ENCODE measurements at regions not wholly inside any gene's neighbourhood (a gene's known extent, or its start where the extent isn't known, plus 50 kb on each side); places are given as distances from the start of the nearest gene placed in this dataset.
"Not testable (repeated sequence)": the region's sequence is repeated elsewhere in the genome, so short reads cannot be mapped to it uniquely, and the experiment has no call there.

GRCh38 chr3:181920409-181920808, 208.7 kb downstream of the SOX2 start:
- no peak for DNase-seq (ENCODE audit: low read depth in 2 of 2)

GRCh38 chr3:181921220-181921619, 209.5 kb downstream of the SOX2 start:
- no peak for DNase-seq (ENCODE audit: low read depth in 2 of 2)

DNA sequence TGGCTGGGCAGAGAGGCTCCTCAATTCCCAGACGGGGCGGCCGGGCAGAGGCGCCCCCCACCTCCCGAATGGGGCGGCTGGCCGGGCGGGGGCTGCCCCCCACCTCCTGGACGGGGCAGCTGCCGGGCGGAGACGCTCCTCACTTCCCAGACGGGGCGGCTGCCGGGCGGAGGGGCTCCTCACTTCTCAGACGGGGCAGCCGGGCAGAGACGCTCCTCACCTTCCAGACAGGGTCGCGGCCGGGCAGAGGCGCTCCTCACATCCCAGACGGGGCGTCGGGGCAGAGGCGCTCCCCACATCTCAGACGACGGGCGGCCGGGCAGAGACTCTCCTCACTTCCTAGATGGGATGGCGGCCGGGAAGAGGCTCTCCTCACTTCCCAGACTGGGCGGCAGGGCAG, 214.1 kb downstream of the SOX2 start:
- DNase-seq (ENCODE audit: low read depth in 2 of 2): not testable (repeated sequence)

- no peak for DNase-seq (ENCODE audit: low read depth in 2 of 2)
Observed at GRCh38 chr3:181929501-181929900, 217.8 kb downstream of the SOX2 start.

DNA sequence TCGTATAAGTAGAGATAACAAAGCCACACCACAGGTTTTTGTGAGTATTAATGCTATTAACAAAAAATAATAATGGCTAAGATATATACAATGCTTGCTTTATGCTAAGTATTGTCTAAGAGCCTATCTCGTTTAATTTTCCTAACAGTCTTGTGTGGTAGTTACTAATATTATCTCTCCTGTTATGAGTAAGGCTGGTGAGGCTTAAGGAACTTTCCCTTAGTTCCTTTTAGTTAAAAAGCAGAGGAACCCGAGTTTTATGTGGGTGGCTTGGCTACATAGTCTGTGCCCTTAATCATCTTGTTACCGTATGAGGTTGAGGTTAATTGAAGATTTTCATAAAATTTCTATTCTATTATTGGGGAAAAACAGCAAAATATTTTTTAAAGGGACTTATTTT, 218.4 kb downstream of the SOX2 start:
- no peak for DNase-seq (ENCODE audit: low read depth in 2 of 2)

- no peak for DNase-seq (ENCODE audit: low read depth in 2 of 2)
Observed at GRCh38 chr3:181932039-181932438, 220.3 kb downstream of the SOX2 start.

- no peak for DNase-seq (ENCODE audit: low read depth in 2 of 2)
Observed at GRCh38 chr3:181933052-181933618, 221.4 kb downstream of the SOX2 start.

- DNase-seq (ENCODE audit: low read depth in 2 of 2): no peak
Observed at GRCh38 chr3:181935915-181936314, 224.2 kb downstream of the SOX2 start.

DNA sequence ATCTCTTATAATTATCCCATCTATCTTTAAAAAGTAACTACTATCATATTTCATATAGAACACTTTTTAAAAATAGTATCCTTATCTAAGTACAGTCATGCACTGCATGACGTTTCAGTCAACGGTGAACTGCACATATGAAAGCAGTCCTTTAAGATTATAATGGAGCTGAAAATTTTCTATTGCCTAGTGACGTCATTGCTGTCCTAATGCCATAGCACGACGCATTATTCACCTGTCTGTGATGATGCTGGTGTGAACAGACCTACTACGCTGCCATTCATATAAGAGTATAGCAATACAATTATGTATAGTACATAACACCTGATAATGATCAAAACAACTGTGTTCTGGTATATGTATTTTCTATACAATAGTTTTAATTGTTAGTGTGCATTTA, 225.0 kb downstream of the SOX2 start:
- no peak for DNase-seq (ENCODE audit: low read depth in 2 of 2)

DNA sequence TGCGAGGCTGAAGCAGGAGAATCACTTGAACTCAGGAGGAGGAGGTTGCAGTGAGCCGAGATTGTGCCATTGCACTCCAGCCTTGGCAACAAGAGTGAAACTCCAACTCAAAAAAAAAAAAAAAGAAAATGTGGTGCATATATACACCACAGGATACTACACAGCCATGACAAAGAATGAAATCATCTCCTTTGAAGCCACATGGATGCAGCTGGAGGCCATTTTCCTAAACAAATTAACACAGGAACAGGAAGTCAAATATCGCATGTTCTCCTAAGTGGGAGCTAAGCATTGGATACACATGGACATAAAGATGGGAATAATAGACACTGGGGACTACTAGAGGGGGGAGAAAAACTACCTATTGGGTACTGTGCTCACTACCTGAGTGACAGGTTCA, 226.9 kb downstream of the SOX2 start:
- DNase-seq (ENCODE audit: low read depth in 2 of 2): not testable (repeated sequence)

GRCh38 chr3:181940703-181941102, 229.0 kb downstream of the SOX2 start:
- DNase-seq (ENCODE audit: low read depth in 2 of 2): no peak

- DNase-seq (ENCODE audit: low read depth in 2 of 2): no peak
Observed at GRCh38 chr3:181941250-181941649, 229.5 kb downstream of the SOX2 start.

DNA sequence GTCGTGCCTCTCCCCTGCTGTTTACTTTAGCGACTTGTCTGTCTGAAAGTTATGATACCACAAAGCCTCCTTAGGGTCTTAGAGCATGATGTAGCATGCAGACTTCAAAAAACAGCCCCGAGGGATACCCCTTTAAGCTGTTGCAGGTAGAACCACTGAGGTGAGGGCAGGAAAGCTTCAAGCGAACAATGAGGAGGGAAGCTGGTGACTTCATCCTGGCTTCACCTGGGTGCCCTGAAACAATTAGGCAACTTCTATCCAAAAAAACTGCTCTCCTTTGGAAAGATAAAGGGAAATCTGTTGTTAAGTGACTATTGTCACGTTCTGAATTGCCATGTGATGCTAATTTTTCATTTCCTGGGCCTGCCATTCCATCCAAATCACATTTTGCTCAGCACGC, 231.6 kb downstream of the SOX2 start:
- no peak for DNase-seq (ENCODE audit: low read depth in 2 of 2)

DNA sequence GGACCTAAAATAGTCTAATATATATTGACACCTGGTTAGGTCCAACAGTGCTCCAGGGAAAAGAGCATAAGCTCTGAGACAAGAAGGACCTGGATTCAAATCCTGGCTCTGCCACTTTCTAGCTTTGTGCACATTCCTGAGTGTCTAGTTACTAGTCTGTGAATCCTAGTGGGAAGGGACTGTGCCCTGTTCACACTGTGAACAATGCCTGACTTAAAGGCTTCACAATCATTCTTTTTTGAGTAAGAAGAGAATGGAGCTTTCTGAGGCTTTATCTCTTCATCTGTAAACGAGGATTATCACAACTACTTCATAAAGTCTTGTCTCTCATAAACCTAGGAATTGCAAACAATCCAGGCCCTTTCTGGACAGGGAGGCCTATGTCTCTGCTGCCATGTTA, 235.9 kb downstream of the SOX2 start:
- no peak for DNase-seq (ENCODE audit: low read depth in 2 of 2)

DNA sequence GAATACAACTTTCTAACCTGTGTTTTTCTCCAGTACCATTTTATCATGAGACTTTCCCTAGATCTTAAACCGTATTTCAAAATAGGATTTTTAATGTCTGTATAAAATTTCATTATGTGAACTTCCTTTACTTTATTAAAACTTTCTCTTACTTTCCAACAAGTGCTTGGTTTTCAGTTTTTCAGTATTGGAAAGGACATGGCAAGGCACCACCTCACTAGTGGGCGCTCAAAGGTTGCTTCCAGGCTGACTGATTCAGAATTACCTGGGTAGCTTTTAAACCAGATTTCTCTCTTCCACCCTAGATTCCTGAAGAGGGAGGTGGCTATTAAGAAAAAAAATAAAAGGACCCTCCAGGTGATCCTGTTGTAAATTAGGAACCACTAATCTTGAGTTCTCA, 236.6 kb downstream of the SOX2 start:
- DNase-seq (ENCODE audit: low read depth in 2 of 2): no peak

DNA sequence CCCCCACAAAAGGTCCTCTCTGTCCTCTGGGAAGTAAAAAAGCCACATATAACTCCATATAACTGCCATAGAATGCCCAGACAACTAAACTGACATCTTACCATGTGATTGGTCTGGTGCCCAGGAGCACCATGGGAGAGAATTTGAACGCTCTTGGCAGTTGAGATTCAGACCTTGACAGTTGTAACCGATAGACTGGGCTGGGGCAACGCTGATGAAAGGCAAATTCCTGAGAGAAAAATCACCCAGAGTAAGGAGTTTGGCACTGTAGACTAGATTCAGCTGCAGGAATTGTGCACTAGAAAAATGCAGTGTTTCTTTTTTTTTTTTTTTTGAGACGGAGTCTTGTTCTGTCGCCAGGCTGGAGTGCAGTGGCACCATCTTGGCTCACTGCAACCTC, 240.5 kb downstream of the SOX2 start:
- DNase-seq (ENCODE audit: low read depth in 2 of 2): no peak

DNA sequence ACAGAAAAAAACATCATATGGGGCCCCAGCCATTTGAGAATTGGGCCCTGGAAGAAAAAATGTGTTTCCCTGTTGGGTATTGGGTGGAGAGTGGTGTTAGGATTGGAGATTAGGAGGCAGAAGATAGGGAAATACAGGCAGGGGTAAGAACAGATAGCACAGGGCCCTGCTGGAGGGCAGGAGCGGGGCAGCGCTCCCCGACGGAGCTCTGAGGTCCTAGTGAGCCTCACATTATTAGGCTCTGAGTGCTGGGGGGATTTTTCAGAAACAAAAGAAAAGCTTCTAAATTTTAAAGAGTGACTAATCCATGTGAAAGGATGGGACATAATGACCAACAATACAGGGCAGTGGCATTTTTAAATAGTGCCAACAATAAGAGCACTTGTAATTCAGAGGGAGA, 241.2 kb downstream of the SOX2 start:
- DNase-seq (ENCODE audit: low read depth in 2 of 2): no peak

GRCh38 chr3:181955566-181955965, 243.8 kb downstream of the SOX2 start:
- DNase-seq (ENCODE audit: low read depth in 2 of 2): no peak

- no peak for DNase-seq (ENCODE audit: low read depth in 2 of 2)
Observed at GRCh38 chr3:181956122-181956521, 244.4 kb downstream of the SOX2 start.

GRCh38 chr3:181966393-181966792, 254.7 kb downstream of the SOX2 start:
- DNase-seq (ENCODE audit: low read depth in 2 of 2): no peak

GRCh38 chr3:181969925-181970324, 258.2 kb downstream of the SOX2 start:
- DNase-seq (ENCODE audit: low read depth in 2 of 2): no peak

DNA sequence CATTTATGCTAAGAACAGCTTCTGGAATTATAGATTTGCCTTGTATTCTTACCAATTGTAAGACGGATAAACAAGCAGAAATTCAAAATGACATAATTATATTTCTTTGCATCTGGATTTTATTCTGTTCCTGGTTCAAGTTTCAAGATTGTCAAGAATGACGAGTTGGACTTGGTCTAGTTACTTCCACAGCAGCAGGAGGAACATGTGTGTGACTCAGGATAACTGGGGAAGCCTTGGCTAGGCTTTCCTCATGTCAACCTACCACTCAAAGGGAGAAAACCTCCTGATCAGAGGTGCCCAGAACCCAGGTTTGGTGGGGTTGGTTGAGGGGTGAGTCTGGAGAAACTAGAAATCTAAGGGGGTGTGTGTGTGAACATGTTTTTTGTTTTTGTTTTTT, 259.7 kb downstream of the SOX2 start:
- DNase-seq (ENCODE audit: low read depth in 2 of 2): no peak

- no peak for DNase-seq (ENCODE audit: low read depth in 2 of 2)
Observed at GRCh38 chr3:181974198-181974597, 262.5 kb downstream of the SOX2 start.

DNA sequence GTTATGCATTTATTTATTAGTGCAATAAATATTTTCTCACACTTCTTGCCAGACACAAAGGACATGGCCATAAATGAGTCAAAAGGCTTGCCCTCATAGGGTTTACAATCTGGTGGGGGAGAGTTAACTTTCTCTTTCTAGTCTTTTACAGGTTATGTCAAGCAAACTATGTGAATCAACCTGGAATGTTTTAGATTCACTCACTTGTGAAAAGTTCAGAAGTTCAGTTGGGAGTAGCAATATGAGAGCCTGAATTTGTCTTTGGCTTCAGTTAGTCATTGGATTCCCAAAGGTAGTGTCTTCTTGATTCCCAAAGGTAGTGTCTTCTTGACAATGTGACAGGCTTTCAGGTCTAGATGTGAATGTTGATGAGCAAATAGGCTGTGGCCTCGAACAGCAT, 264.8 kb downstream of the SOX2 start:
- no peak for DNase-seq (ENCODE audit: low read depth in 2 of 2)

GRCh38 chr3:181985386-181985785, 273.7 kb downstream of the SOX2 start:
- DNase-seq (ENCODE audit: low read depth in 2 of 2): no peak
